ENCODE measurements at regions not wholly inside any gene's neighbourhood (a gene's known extent, or its start where the extent isn't known, plus 50 kb on each side); places are given as distances from the start of the nearest gene placed in this dataset.

GRCh38 chr20:60428651-60429050 is 470.4 kb downstream of the CDH26 start:
- Histone ChIP-seq H3K36me3 (ENCODE audit: insufficient read depth, low read length) (no peaks in the 10 kb centered on the region), H3K4me1 (ENCODE audit: insufficient read depth, low read length, poor library complexity, severe bottlenecking) (no peaks in the 10 kb centered on the region), H3K79me2 (ENCODE audit: insufficient read depth, low read depth, low read length) (no peaks in the 10 kb centered on the region), H2AFZ (ENCODE audit: low read length) (no peak overlapping the region), H3K27ac (ENCODE audit: low read depth, low read length, poor library complexity, severe bottlenecking) (no peak overlapping the region), H3K9me2 (ENCODE audit: insufficient read depth, low read length) (no peaks in the 10 kb centered on the region), H3K4me2 (ENCODE audit: low read length) (no peak overlapping the region), H4K20me1 (ENCODE audit: insufficient read depth, low read length) (no peaks in the 10 kb centered on the region), H3K9me3 (ENCODE audit: low read length) (no peaks in the 10 kb centered on the region), H3K4me3 (ENCODE audit: low read depth, low read length, poor library complexity, severe bottlenecking) (no peak overlapping the region)
- no peak for TF ChIP-seq EZH2phosphoT487 (IDR thresholded peaks at IDR 0.05; ENCODE audit: borderline replicate concordance, low read depth, low read length)
- no peak for TF ChIP-seq CTCF (conservative IDR thresholded peaks at IDR 0.05; ENCODE audit: low read length)
- BruUV-seq (replicated peaks): no TSS peak
- ChIA-PET POLR2A (no interaction called here), CTCF (ENCODE audit: unreplicated experiment) (no interaction called here)
- intact Hi-C loops (cut with micrococcal nuclease; ENCODE audit: unreplicated experiment): no loop called here
- no peak for DNase-seq (ENCODE audit: low spot score)

- H3K79me2 ChIP-seq (ENCODE audit: insufficient read depth, low read depth, low read length): no peaks in the 10 kb centered on the region
- H3K9me3 ChIP-seq (ENCODE audit: low read length): no peaks in the 10 kb centered on the region
- ChIA-PET POLR2A (interaction anchor here (0.6 kb wide), 1 partner anchor 13 kb away, joined by 4 read pairs; no protein-coding TSS in a partner anchor), CTCF (ENCODE audit: unreplicated experiment) (interaction anchor here (0.8 kb wide), 1 partner anchor 36 kb away, joined by 3 read pairs; no protein-coding TSS in a partner anchor)
- no peak overlapping the region for H2AFZ ChIP-seq (ENCODE audit: low read length)
- no peaks in the 10 kb centered on the region for H3K9me2 ChIP-seq (ENCODE audit: insufficient read depth, low read length)
- H4K20me1 ChIP-seq (ENCODE audit: insufficient read depth, low read length): no peaks in the 10 kb centered on the region
- no peak for DNase-seq (ENCODE audit: low spot score)
- H3K4me2 ChIP-seq (ENCODE audit: low read length): no peak overlapping the region
- no peak overlapping the region for H3K4me3 ChIP-seq (ENCODE audit: low read depth, low read length, poor library complexity, severe bottlenecking)
- H3K36me3 ChIP-seq (ENCODE audit: insufficient read depth, low read length): no peaks in the 10 kb centered on the region
- intact Hi-C loops (cut with micrococcal nuclease; ENCODE audit: unreplicated experiment): no loop called here
- no peak overlapping the region for H3K27ac ChIP-seq (ENCODE audit: low read depth, low read length, poor library complexity, severe bottlenecking)
- no peaks in the 10 kb centered on the region for H3K4me1 ChIP-seq (ENCODE audit: insufficient read depth, low read length, poor library complexity, severe bottlenecking)
- TF ChIP-seq CTCF (conservative IDR thresholded peaks at IDR 0.05; ENCODE audit: low read length) (no peak), EZH2phosphoT487 (IDR thresholded peaks at IDR 0.05; ENCODE audit: borderline replicate concordance, low read depth, low read length) (no peak)
- BruUV-seq (replicated peaks): no TSS peak
Observed at GRCh38 chr20:60430516-60431001, 472.3 kb downstream of the CDH26 start.

DNA sequence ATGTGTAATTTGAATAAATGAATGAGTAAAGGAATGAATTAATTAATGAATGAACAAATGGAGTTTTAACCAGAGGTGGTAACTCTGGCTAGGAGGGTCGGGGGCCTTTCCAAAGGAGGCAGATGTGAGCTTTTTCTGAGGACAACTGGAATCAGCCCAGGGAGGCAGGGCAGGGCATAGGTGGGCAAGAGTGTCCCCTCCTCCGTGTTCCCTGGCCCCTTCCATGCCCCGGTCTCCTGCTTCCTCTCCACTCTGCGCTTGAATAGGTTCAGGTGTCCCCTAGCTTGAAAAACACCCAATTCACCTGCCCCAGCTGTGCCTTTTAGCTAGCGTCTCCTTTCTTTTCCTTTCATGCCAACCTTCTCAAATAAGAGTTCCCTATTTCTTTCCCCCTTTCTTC is 473.1 kb downstream of the CDH26 start:
- Histone ChIP-seq H3K9me2 (ENCODE audit: insufficient read depth, low read length) (no peaks in the 10 kb centered on the region), H3K79me2 (ENCODE audit: insufficient read depth, low read depth, low read length) (no peaks in the 10 kb centered on the region), H4K20me1 (ENCODE audit: insufficient read depth, low read length) (no peaks in the 10 kb centered on the region), H3K27ac (ENCODE audit: low read depth, low read length, poor library complexity, severe bottlenecking) (no peak overlapping the region), H3K4me2 (ENCODE audit: low read length) (no peak overlapping the region), H2AFZ (ENCODE audit: low read length) (no peak overlapping the region), H3K36me3 (ENCODE audit: insufficient read depth, low read length) (no peaks in the 10 kb centered on the region), H3K4me3 (ENCODE audit: low read depth, low read length, poor library complexity, severe bottlenecking) (no peak overlapping the region), H3K4me1 (ENCODE audit: insufficient read depth, low read length, poor library complexity, severe bottlenecking) (no peaks in the 10 kb centered on the region), H3K9me3 (ENCODE audit: low read length) (no peaks in the 10 kb centered on the region)
- TF ChIP-seq EZH2phosphoT487 (IDR thresholded peaks at IDR 0.05; ENCODE audit: borderline replicate concordance, low read depth, low read length) (no peak), CTCF (conservative IDR thresholded peaks at IDR 0.05; ENCODE audit: low read length) (no peak)
- intact Hi-C loops (cut with micrococcal nuclease; ENCODE audit: unreplicated experiment): no loop called here
- no TSS peak for BruUV-seq (replicated peaks)
- ChIA-PET POLR2A (no interaction called here), CTCF (ENCODE audit: unreplicated experiment) (no interaction called here)
- no peak for DNase-seq (ENCODE audit: low spot score)

Measured in OCI-LY7 (cell line).